ENCODE measurements at regions not wholly inside any gene's neighbourhood (a gene's known extent, or its start where the extent isn't known, plus 50 kb on each side); places are given as distances from the start of the nearest gene placed in this dataset.

DNA sequence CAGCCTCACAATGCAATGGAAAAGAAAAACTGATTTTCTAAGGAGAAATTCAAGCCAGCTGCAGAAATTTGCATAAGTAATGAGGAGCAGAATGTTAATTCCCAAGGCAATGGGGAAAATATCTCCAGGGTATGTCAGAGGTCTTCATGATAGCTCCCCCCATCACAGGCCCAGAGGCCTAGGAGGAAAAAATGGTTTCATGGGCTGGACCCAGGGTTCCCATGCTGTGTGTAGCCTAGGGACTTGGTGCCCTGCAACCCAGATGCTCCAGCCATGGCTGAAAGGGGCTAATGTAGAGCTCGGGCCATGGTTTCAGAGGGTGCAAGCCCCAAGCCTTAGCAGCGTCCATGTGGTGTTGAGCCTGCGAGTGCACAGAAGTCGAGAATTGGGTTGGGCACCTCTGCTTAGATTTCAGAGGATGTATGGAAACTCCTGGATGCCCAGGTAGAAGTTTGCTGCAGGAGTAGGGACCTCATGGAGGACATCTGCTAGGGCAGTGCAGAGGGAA lies 53.5 kb upstream of the TEX13C start:
- no peak for DNase-seq (ENCODE audit: low read depth, low spot score)
- in situ Hi-C loops (cut with HindIII; ENCODE audit: low pct_unique_long_range_greater_than_20kb, low sequenced_read_pairs) = no loop called here
